SK-N-SH treated with all-trans-retinoic acid at 6 μM for 48 hours (cell line): ENCODE measurements at regions not wholly inside any gene's neighbourhood (a gene's known extent, or its start where the extent isn't known, plus 50 kb on each side); places are given as distances from the start of the nearest gene placed in this dataset.

ENCODE experiments used
- ATAC-seq: fragments of 200-7000 bp; cut with Tn5 transposase; 3 replicates; pipeline ENCODE4 v1.9.1; 2020; ENCODE audit warnings: mild to moderate bottlenecking, moderate library complexity
- ARNTL ChIP-seq: fragments of 450-650 bp; formaldehyde crosslinking; IDR thresholded peaks from 2 replicates; pipeline ENCODE4 v1.5.0; 2020; ENCODE audit warnings: low read depth, mild to moderate bottlenecking, moderate library complexity, borderline replicate concordance
- BACH2 ChIP-seq: fragments of 250-450 bp; sonication (Bioruptor Pico); IDR thresholded peaks from 2 replicates; pipeline ENCODE4 v1.9.0; 2021; ENCODE audit warnings: mild to moderate bottlenecking, borderline replicate concordance
- CSDC2 ChIP-seq: fragments of 250-450 bp; sonication (Bioruptor Pico); IDR thresholded peaks from 2 replicates; pipeline ENCODE4 v1.5.0; 2020; ENCODE audit warnings: mild to moderate bottlenecking, moderate library complexity
- ESRRG ChIP-seq: fragments of 250-450 bp; sonication (Bioruptor Pico); IDR thresholded peaks from 2 replicates; pipeline ENCODE4 v1.6.1; 2021; ENCODE audit warnings: mild to moderate bottlenecking
- GLIS3 ChIP-seq: fragments of 250-450 bp; sonication (Bioruptor Pico); IDR thresholded peaks from 2 replicates; pipeline ENCODE4 v1.5.0; 2020; ENCODE audit warnings: mild to moderate bottlenecking, moderate library complexity
- OSR1 ChIP-seq: fragments of 250-450 bp; sonication (Bioruptor Pico); IDR thresholded peaks from 2 replicates; pipeline ENCODE4 v1.8.0; 2022; ENCODE audit warnings: moderate library complexity, mild to moderate bottlenecking, inconsistent platforms
- PPARA ChIP-seq: fragments of 250-450 bp; sonication (Bioruptor Pico); IDR thresholded peaks from 2 replicates; pipeline ENCODE4 v1.5.0; 2020; ENCODE audit warnings: mild to moderate bottlenecking, borderline replicate concordance
- SNAI2 ChIP-seq: fragments of 250-450 bp; sonication (Bioruptor Pico); IDR thresholded peaks from 2 replicates; pipeline ENCODE4 v1.5.0; 2020; ENCODE audit warnings: mild to moderate bottlenecking, moderate library complexity
- TCF4 ChIP-seq: fragments of 250-450 bp; sonication (Bioruptor Pico); IDR thresholded peaks from 2 replicates; pipeline ENCODE4 v1.8.0; 2021; ENCODE audit warnings: mild to moderate bottlenecking, moderate library complexity, borderline replicate concordance
- TOX ChIP-seq: fragments of 250-450 bp; sonication (Bioruptor Pico); IDR thresholded peaks from 2 replicates; pipeline ENCODE4 v1.8.0; 2021; ENCODE audit warnings: mild to moderate bottlenecking, moderate library complexity, borderline replicate concordance
- ZC3H10 ChIP-seq: fragments of 250-450 bp; sonication (Bioruptor Pico); IDR thresholded peaks from 2 replicates; pipeline ENCODE4 v1.5.1; 2021; ENCODE audit warnings: mild to moderate bottlenecking, moderate library complexity
- ZFP3 ChIP-seq: fragments of 250-450 bp; sonication (Bioruptor Pico); IDR thresholded peaks from 2 replicates; pipeline ENCODE4 v1.5.0; 2020; ENCODE audit warnings: mild to moderate bottlenecking, moderate library complexity
- ZFP30 ChIP-seq: fragments of 450-650 bp; formaldehyde crosslinking; IDR thresholded peaks from 2 replicates; pipeline ENCODE4 v1.5.0; 2022; ENCODE audit warnings: mild to moderate bottlenecking, moderate library complexity
- ZNF70 ChIP-seq: fragments of 450-650 bp; formaldehyde crosslinking; IDR thresholded peaks from 2 replicates; pipeline ENCODE4 v1.5.0; 2020; ENCODE audit warnings: mild to moderate bottlenecking, moderate library complexity
- TF ChIP-seq, protein P1 (sequence below): fragments of 250-450 bp; sonication (Bioruptor Pico); IDR thresholded peaks from 2 replicates; pipeline ENCODE4 v1.5.0; 2020; ENCODE audit warnings: mild to moderate bottlenecking, moderate library complexity
- TF ChIP-seq, protein P2 (sequence below): fragments of 250-450 bp; sonication (Bioruptor Pico); IDR thresholded peaks from 2 replicates; pipeline ENCODE4 v1.5.1; 2021; ENCODE audit warnings: mild to moderate bottlenecking, moderate library complexity
- TF ChIP-seq, protein P3 (sequence below): fragments of 250-450 bp; sonication (Bioruptor Pico); IDR thresholded peaks from 2 replicates; pipeline ENCODE4 v1.8.0; 2020; ENCODE audit warnings: mild to moderate bottlenecking, moderate library complexity, borderline replicate concordance
- TF ChIP-seq, protein P4 (sequence below): fragments of 250-450 bp; sonication (Bioruptor Pico); IDR thresholded peaks from 2 replicates; pipeline ENCODE4 v1.8.0; 2021; ENCODE audit warnings: low read depth, mild to moderate bottlenecking, moderate library complexity, borderline replicate concordance

DNA sequence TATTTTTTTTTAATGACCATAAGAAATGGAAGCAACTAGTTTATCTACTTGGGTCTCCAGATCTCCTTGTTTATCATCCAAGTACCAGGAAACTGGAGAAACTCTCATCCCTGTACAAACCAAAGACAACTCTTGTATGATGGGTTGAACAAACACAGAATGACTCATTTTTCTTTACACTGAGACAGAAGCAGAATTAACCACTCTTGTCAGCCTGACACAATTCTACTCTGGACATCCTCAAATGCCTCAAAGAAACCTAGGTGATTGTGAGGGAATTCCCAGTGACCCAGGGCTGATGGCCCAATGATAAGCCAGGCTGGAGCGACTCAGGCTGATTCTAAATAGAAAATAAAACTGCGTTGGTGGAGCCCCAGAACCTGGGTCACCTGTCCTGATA is 151.5 kb downstream of the ZNF737 start:
- TF ChIP-seq BACH2 (CRISPR knock-in tag) (no peak), CSDC2 (CRISPR knock-in tag) (no peak), ZNF70 (no peak), OSR1 (CRISPR knock-in tag) (no peak), TOX (CRISPR knock-in tag) (no peak), TCF4 (CRISPR knock-in tag) (no peak), PPARA (CRISPR knock-in tag) (no peak)
- TF ChIP-seq, protein P1, sequence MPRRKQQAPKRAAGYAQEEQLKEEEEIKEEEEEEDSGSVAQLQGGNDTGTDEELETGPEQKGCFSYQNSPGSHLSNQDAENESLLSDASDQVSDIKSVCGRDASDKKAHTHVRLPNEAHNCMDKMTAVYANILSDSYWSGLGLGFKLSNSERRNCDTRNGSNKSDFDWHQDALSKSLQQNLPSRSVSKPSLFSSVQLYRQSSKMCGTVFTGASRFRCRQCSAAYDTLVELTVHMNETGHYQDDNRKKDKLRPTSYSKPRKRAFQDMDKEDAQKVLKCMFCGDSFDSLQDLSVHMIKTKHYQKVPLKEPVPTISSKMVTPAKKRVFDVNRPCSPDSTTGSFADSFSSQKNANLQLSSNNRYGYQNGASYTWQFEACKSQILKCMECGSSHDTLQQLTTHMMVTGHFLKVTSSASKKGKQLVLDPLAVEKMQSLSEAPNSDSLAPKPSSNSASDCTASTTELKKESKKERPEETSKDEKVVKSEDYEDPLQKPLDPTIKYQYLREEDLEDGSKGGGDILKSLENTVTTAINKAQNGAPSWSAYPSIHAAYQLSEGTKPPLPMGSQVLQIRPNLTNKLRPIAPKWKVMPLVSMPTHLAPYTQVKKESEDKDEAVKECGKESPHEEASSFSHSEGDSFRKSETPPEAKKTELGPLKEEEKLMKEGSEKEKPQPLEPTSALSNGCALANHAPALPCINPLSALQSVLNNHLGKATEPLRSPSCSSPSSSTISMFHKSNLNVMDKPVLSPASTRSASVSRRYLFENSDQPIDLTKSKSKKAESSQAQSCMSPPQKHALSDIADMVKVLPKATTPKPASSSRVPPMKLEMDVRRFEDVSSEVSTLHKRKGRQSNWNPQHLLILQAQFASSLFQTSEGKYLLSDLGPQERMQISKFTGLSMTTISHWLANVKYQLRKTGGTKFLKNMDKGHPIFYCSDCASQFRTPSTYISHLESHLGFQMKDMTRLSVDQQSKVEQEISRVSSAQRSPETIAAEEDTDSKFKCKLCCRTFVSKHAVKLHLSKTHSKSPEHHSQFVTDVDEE, result no peak
- ATAC-seq, result no peak

DNA sequence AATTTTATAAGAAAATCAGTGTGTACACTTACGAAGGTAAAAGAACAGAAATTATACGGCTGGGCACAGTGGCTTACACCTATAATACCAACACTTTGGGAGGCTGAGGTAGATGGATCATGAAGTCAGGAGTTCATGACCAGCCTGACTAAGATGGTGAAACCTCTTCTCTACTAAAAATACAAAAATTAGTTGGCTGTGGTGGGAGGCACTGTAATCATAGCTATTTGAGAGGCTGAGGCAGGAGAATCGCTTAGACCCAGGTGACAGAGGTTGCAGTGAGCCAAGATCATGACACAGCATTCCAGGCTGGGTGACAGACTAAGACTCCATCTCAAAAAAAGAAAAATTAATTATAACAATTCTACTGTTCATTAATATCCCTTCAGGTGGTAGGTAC is 151.9 kb downstream of the ZNF737 start:
- no peak for ATAC-seq
- no peak for TF ChIP-seq OSR1 (CRISPR knock-in tag)
- TF ChIP-seq ZFP3 (CRISPR knock-in tag), result no peak

DNA sequence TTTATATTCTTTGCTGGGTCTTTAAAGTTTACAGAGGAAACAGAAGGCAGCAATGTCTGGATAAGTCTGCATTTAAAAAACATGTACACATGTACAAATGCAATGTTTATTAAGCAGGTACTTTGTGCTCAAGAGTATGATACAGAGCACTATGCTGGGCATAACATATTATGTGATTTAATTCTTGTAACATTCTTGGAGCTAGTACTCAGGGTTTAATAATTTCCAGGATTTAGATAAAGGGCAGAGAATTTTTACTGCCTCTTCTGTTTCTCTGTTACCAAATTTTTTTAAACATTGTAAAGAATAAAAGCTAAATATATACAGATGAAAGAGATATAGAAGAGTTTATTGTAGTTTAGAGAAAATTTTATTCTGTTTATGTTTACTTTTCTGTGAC is 152.7 kb downstream of the ZNF737 start:
- TF ChIP-seq OSR1 (CRISPR knock-in tag) (no peak), ESRRG (no peak), ZFP30 (no peak), CSDC2 (CRISPR knock-in tag) (no peak), ZC3H10 (no peak), TOX (CRISPR knock-in tag) (no peak), PPARA (CRISPR knock-in tag) (no peak), SNAI2 (CRISPR knock-in tag) (no peak)
- TF ChIP-seq, protein P2, sequence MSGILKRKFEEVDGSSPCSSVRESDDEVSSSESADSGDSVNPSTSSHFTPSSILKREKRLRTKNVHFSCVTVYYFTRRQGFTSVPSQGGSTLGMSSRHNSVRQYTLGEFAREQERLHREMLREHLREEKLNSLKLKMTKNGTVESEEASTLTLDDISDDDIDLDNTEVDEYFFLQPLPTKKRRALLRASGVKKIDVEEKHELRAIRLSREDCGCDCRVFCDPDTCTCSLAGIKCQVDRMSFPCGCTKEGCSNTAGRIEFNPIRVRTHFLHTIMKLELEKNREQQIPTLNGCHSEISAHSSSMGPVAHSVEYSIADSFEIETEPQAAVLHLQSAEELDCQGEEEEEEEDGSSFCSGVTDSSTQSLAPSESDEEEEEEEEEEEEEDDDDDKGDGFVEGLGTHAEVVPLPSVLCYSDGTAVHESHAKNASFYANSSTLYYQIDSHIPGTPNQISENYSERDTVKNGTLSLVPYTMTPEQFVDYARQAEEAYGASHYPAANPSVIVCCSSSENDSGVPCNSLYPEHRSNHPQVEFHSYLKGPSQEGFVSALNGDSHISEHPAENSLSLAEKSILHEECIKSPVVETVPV (CRISPR knock-in tag), result no peak
- TF ChIP-seq, protein P1, result no peak
- TF ChIP-seq, protein P3, sequence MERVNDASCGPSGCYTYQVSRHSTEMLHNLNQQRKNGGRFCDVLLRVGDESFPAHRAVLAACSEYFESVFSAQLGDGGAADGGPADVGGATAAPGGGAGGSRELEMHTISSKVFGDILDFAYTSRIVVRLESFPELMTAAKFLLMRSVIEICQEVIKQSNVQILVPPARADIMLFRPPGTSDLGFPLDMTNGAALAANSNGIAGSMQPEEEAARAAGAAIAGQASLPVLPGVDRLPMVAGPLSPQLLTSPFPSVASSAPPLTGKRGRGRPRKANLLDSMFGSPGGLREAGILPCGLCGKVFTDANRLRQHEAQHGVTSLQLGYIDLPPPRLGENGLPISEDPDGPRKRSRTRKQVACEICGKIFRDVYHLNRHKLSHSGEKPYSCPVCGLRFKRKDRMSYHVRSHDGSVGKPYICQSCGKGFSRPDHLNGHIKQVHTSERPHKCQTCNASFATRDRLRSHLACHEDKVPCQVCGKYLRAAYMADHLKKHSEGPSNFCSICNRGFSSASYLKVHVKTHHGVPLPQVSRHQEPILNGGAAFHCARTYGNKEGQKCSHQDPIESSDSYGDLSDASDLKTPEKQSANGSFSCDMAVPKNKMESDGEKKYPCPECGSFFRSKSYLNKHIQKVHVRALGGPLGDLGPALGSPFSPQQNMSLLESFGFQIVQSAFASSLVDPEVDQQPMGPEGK (CRISPR knock-in tag), result no peak
- TF ChIP-seq, all 23 proteins: peak for 0
- ATAC-seq, result no peak

DNA sequence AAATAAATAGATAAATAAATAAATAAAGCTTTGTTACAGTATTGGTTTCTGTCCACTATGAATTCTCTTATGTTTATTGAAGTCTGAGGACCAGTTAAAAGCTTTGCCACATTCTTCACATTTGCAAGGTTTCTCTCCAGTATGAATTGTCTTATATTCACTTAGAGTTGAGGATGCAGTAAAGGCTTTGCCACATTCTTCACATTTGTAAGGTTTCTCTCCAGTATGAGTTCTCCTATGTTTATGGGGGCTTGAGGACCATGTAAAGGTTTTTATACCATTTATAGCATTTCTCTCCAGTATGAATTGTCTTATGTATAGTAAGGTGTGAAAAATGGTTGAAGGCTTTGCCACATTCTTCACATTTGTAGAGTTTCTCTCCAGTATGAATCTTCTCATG is 168.3 kb downstream of the ZNF737 start:
- no peak for ATAC-seq
- TF ChIP-seq TCF4 (CRISPR knock-in tag) (no peak), GLIS3 (CRISPR knock-in tag) (no peak), CSDC2 (CRISPR knock-in tag) (no peak), ARNTL (CRISPR knock-in tag) (no peak), ZFP3 (CRISPR knock-in tag) (no peak)
- TF ChIP-seq, protein P1, result no peak
- TF ChIP-seq, protein P2 (CRISPR knock-in tag), result no peak
- TF ChIP-seq, protein P3 (CRISPR knock-in tag), result no peak
- TF ChIP-seq, protein P4, sequence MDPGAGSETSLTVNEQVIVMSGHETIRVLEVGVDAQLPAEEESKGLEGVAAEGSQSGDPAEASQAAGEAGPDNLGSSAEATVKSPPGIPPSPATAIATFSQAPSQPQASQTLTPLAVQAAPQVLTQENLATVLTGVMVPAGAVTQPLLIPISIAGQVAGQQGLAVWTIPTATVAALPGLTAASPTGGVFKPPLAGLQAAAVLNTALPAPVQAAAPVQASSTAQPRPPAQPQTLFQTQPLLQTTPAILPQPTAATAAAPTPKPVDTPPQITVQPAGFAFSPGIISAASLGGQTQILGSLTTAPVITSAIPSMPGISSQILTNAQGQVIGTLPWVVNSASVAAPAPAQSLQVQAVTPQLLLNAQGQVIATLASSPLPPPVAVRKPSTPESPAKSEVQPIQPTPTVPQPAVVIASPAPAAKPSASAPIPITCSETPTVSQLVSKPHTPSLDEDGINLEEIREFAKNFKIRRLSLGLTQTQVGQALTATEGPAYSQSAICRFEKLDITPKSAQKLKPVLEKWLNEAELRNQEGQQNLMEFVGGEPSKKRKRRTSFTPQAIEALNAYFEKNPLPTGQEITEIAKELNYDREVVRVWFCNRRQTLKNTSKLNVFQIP (CRISPR knock-in tag), result no peak
